T-helper 1 cell treated with Interleukin-12 subunit alpha and Interleukin-12 subunit beta and Interleukin-4 antibody, amounts not matched to agents 30 ng/mL and 1 ng/mL, for 36 hours (primary cell): ENCODE measurements at regions not wholly inside any gene's neighbourhood (a gene's known extent, or its start where the extent isn't known, plus 50 kb on each side); places are given as distances from the start of the nearest gene placed in this dataset.

Experiments
- intact Hi-C: fragments of 100-400 bp; cut with micrococcal nuclease; formaldehyde crosslinking; loops from one replicate; pipeline ENCODE4 v1.15.1; 2024

DNA sequence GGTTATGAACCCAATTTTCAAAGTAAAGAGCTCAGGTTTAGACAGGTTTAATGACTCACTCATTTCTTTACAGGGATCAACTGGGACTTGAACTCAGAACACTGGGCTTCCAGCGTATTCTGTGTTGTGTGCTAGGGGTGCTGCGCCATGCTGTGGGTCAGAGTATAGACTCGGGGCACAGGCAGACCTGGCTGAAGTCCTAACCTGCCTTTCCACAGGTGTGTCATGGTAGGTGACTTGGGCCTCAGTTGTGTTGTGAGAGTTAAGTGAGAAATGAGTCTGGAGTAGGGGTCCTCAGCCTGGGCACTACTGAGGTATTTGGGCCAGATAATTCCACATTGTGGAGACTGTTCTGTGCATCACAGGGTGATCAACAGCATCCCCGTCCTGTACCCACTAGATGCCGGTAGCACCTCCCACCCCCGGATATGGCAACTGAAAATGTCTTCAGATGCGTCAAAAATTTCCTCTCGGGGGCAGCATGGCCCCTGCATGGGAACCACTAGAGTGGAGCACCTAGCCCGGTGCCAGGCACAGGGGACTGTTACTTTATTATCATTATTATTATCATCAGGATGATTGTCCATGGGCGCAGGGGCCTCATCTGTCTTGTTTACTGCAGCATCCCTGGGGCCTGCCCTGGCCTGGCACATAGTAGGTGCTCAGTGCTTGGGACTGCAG is 575.5 kb downstream of the PTPRU start:
- intact Hi-C loops, result no loop called here

DNA sequence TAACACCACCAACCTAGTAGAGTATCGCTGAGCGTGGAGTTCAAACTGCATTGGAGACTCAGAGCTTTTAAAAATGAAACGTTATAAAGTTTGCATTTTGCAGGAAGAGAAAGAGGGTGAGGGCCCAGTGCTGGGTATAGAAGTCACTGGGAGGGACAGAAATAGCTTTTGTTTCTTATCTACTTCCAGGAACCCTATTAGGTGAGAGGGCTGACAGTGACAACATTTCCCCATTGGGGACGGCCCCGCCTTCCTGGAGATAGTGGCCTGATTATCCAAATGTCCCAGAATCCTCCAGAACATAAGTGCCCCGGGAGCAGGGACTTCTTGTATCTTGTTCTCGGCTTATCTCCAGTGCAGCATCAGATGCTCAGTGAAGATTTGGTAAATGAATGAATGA is 574.9 kb downstream of the PTPRU start:
- intact Hi-C loops, result no loop called here

DNA sequence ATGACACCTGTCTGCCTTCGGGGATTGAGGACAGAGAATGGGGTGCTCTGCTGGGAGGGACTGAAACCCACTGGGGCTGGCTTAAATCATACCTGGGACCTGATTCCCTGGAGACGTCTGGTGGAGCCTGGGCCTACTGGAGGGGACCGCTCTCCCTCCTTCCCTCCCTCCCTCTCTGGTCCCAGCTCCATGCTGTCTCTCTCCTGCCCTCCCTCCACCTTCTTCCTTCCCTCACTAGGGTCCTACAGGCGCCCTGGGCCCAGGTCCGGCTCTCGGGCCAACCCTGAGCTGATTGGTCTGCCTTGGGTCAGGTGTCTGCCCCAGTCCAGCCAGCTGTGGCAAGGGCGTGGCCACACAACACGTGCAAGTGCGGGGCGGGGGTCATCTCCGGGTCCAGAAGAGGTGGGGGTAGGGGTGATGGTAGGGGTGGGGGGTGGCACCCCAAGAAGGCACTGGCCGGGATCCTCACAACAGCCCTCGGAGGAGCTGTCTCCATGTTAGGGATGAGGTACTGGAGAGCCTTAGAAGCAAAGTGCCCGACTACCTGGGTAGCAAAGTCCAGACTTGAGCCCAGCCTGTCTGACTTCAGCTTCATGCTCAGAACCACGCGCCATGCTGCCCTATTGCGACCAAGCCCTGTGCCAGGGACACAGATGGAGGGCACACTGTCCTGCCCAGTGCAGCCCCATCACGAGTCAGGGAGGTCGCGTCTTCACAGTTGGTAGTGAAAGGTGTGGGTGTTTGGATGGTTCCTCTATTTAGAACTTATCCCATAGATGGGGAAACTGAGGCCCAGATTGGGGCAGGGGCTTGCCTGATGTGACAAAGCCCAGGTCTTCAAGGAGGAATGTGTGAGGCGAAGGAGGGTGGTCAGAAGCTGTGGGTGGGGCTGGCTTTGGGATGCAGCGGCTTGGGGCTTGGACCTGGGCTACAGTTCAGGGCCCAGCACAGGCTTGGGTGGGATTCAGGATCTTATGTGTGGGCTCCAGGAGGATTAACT is 574.1 kb downstream of the PTPRU start:
- intact Hi-C loops, result no loop called here

DNA sequence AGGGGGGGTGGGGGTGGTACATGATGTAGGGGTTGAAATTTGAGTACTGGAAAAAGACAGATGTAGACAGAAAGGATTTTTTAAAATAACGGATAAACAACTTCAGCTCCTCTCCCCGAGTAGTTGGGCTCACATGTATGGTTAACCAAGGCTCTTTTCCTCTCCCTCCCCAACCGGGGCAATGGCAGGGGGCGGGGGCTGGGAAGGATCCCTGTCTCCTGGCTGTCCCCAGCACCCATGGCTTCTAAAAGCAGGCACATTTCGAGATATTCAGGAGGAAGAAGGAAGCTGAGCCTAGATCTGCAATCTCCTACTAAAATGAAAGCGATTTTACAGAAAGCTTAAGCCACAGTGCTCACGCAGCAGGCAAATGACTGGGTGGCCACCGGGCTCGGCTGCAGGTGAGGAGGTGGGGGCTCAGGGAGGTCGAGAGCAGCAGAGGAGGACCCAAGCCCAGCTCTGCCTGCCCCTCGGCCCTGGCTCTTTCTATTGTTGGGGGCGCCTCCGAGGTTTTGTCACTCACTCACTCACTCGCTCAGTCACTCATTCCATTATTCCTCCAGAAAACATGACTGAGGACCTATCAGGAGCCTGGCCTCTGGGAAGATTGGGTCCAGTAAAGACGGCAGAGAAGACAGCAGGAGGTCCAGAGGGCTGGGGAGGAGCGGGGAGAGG is 573.3 kb downstream of the PTPRU start:
- intact Hi-C loops, result no loop called here

DNA sequence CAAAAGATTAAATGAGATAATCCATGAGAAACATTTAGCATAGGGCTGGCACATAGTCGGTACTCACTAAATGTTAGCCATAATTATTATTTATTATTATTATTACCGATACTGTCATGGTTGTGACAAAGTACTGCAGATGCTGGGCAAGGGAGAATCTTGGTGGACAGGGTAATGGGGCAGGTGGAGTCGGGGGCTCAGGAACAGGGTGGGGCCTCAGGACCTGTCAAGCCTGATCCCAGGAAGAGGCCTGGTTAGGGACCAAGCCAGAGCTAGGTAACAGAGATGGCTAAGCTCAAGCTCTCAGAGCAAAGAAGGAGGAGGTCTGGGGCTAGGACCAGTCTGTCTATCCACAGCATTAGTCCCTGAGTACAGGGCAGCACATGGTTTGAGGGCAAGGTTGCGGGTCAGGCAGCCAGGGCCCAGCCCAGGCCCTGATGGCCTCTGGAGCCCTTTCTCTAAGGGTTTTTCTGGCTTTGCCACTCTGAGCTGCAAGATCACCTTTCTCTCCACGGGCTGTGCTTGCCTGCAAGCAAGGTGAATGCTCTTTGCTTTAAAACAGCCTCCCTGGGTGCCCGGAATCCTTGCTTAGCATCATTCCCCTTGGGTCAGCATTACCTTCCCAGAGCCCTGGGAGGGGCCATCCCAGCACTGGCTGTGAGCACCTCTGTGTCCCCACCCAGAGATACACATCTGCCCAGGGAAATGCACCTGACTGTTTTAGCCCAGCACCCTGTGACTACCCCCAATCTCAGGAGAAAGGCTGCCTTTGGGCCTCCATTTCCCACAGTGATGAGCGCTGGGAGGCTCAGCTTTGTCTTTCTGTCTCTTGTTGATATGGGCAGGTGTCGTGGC is 572.0 kb downstream of the PTPRU start:
- intact Hi-C loops, result no loop called here

DNA sequence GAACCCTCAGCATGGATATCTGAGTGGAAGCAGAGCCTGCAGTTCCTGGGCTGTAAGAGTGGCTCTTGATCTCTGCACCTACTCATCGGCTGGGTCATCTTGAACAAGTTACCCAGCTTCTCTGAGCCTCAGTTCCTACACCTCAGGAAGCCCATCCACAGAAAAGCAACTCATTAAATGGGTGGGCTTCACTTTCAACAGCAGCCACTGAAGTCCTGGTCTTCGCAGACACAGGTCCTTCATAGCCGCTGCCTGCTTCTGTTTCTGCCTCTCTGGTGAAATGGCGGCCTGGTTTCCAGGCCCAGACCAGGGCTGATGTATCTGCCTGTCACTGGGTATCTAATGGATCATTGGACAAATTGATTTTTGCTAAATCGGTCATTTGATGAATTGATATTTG is 571.4 kb downstream of the PTPRU start:
- intact Hi-C loops, result no loop called here

DNA sequence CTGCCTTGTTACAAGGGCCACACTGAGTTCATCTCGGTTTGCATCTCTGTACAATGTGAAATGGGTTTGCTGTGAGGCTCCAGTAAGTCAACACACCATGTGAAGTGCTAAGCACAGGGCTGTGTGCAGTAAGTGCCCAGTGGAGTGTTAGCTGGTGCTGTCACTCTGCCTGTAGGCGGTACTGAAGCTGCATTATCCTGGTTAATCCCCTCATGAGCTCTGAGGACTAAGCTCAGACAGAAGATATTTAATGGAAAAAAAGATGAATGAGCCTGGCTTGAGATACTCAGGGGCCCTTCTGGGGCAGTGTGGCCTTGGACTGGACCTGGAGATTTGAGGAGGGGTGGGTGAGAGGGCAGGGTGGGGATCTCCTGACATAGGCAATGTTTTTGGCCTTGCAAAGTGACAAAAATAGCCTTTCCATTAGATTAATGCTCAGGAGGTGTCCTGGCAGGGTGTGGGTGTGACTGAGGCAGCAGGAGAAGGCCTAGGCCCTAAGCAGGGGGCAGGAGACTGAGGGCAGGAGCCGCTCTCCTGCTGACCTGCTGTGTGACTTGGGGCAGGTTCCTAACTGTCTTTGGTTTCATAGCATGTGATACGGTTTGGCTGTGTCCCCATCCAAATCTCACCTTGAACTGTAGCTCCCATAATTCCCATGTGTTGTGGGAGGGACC is 570.5 kb downstream of the PTPRU start:
- intact Hi-C loops, result no loop called here

DNA sequence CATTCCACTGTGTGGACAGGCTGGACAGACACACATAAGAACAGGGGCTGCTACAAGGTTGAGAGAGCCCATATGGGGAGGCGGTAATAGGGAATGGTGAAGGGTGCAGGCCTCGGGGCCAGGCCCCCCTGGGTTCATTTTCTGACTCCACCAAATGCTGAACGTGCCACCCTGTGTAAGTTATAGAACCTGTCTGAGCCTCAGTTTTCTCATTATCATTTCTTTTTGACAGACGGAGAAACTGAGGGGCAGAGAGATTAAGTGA is 569.5 kb downstream of the PTPRU start:
- intact Hi-C loops, result no loop called here

DNA sequence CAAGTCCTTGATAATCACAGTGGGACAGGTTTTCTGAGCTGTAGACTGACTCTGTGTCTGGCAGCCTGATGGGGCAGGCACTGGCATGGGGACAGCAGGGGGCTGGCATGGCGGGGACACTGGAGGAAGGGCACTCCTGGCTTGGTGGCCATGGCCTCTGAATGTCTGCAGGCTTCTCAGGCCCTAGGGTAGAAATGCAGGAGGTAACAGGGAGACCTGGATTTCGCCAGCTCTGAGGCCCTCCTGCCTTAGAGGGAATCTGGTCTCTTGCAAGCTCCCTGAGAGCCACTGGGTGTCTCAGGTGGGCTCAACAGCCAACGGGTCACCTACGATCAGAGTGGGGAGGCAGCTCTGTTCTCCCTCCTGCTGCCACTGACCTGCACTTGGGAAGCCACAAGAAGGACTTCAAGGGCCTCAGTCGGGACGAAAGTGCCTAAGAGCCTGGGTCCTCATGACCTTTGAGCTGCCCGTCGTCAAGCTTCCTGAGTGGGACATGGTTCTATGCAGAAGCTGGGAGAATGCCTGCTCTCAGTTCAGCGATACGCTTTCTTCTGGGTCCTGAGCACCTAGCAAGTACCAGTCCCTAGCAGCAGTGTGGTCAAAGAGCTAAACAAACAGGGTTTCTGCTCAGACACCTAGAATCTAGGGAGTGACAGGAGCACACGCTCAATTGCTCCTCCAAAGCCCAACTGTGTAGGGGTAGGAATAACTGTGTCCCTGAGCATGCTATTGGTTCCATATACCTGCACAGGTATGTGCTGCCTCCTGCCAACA is 569.0 kb downstream of the PTPRU start:
- intact Hi-C loops, result no loop called here

DNA sequence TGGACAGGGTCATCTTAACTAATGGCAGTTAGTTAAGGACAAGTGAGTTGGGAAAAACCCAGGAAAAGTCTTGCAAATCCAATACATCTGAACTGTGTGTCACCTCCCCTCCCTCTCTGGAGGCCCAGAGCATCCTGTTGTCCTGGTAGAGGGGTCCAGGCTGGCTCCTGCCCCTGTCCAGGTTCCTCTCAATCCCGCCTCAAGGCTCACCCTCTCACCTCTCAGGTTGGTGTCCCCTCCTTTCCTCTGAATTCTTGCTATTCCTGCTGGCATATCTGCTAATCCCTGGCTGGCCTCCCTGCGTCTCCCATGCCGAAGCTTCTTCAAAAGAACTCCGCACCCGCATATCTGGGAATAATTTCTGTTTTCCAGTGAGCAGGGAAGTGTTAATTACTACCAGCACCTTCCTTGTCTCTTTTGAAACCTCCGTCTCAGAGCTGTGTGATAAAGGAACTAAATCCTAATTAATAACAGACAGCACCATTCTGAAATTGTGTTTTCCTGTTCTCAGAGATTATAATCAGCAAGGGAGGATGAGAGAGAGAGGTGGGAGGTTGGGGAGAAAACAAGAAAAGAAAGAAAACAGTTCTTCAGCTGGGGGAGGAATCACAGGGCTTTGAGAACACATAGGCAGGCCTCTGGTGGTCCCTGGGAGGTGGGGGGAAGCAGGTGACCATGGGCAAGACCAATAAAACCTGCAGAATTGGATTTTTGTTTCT is 568.0 kb downstream of the PTPRU start:
- intact Hi-C loops, result no loop called here

DNA sequence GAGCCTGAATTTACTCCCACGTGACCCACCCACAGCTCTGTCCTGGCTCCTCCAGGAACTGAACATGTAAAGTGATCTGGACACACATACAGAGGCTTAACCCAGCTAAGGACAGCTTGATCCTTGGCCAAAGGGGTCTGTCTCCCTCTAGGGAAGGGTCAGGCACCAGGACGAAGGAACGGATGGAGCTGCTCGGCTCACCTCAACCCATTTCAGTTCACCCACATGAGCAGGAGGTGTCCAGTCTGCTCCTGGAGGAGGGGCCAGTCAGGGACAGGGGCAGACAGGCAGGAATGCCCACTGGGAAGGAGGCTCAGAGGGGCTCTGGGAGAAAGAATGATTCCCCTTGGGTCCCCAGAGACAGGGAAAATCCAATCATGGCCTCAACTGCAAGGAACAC is 567.2 kb downstream of the PTPRU start:
- intact Hi-C loops, result no loop called here

DNA sequence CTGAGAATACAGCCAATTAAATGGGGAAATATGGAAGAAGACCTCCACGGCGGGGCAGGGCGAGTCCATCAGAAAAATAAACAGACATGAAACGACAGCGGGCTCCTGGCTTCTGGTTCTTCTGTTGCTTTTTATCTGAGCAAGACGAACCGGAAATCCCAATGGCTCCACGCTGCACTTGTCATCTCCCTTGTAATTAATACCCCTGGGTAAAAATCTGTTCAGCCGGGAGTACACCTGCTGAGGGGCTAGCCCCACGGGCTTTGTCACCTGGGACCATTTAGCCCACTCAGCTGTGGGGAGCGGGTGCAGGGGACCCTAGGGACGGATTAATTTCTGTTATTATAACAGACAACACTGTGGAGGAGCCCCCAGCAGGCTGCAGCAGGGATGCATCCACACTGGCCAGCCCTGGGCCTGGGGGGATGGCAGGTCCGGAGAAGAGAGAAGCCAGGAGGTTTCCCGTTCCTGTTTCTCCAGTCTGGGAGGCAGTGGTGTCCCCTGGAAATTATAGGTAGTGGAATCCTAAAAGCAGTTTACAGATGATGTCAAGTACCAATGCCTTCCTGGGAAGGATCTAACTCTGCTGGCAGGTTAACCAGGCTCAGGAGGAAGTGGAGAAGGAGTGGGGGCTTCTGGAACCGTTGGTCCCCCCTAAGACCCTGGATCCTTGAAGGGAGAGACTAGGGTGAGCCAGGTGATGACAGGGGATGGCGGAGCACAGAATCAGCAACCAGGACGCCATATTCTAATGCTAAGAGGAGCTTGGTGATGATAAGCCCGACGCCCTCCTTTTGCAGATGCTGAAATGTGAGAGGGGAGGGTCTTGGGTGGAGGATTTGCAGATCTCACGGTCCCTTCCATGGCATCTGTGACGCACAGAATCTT is 566.1 kb downstream of the PTPRU start:
- intact Hi-C loops, result no loop called here

DNA sequence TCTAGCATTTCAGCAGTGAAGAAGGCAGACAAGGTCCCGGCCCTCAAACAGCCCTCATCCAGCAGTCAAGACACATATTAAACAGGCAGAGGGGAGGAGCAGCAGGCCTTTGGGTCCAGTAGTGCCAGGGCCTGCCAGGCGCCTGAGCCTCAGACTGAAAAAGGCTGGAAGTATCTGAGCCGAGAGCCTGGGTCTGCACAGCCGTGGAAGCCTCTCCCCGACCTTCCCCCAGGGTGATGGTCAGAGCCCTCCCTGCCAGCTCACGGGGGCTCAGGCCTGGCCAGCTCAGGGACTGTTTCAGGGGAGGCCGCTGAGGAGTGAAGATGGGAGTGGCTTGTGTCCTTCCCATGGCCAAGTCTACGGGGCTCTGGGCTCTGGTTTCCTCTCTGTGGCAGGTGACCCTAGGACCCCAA is 565.2 kb downstream of the PTPRU start:
- intact Hi-C loops, result no loop called here

DNA sequence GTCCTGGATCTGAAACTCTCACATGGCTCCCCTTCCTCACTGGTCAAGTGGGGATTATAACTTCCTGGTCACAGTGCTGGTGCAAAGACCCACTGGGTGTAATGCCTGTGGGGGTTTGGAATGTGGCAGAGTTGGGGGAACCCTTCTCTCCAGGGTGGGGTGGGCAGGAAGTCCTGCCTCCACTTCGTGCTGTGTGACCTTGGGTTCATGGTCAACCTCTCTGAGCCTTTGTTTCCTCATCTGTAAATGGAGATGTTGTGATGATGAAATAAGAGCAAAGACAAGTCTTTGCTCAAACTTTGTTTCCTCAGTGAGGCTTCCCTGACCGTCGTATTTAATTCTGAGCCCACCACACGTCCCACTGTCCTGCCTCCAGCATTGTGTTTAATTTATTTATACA is 564.7 kb downstream of the PTPRU start:
- intact Hi-C loops, result no loop called here

DNA sequence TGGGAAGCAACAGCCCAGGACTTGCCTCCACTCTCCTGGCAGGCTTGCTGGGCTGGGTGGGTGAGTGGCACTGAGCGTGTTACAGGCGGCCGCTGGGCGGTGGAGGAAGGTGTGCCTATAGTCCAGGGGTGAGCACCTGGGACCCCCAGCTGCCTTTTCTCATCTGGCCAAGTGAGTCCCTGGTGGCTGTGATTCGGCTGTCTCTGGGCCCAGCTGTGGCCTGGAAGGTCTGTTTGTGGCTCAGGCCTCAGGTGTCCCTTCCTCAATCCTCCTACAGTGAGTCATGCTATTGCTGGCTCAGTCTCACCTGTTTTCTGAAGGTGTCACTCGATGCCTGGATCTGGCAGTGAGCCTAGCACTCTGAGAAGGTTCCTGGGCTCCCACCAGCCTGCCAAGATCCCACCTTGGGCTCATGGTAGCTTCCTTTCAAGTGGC is 564.2 kb downstream of the PTPRU start:
- intact Hi-C loops, result no loop called here

DNA sequence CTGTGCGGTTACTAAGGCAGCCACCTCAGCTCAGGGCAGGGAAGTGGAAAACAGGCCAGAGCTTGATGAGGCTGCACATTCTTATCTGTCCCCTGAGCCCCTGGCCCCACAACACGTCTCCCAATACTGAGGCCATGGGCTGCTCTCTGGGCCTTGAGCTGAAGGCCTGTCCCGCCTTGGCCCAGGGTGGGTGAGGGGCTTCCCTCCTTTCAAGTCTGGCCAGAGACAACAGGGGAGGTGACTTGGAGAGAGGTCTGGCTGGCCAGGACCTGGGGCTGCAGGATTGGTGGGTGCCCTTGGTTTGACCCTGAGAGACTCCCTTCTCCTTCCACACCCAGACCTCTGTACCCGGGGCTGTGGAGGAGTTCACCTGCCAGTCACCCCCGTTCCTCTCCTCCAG is 563.8 kb downstream of the PTPRU start:
- intact Hi-C loops, result no loop called here

DNA sequence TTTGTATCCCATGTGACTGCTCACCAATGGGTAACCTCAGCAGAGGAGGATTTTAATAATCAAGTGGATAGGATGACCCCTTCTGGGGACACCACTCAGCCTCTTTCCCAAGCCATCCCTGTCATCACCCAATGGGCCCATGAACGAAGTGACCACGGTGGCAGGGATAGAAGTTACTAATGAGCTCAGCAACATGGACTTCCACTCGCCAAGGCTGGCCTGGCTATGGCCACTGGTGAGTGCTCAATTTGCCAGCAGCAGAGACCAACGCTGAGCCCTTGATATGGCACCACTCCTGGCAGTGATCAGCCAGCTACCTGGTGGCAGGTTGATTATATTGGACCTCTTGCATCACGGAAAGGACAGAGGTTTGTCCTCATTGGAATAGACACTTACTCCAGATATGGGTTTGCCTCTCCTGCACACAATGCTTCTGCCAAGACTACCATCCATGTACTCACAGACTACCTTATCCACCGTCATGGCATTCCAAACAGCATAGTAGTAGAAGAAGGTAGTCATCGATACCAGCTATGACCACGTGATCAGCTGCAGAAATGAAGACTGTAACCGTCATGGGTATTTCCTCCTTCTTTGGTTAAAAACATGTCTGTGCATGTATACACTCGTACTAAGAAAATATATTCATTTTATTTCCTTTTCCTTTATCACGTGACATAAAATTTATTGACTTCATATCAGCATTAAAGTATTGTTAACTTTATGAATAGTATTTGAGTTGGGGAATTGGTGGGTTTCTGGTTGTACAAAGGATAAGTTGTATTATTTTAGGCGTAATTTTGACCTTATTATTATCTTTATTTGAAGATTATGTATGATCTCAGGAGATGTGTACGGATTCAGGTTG is 562.6 kb downstream of the PTPRU start:
- intact Hi-C loops, result no loop called here
